HepG2 (cell line): ENCODE measurements at regions not wholly inside any gene's neighbourhood (a gene's known extent, or its start where the extent isn't known, plus 50 kb on each side); places are given as distances from the start of the nearest gene placed in this dataset.

ENCODE experiments used
- ATAC-seq: fragments of 200-7000 bp; cut with Tn5 transposase; 3 replicates; pipeline ENCODE4 v1.9.1; 2020; ENCODE audit warnings: mild to moderate bottlenecking, moderate library complexity
- BruUV-seq: library from RNA; stranded (reverse); fragments of 400-500 nt; replicated peaks from 2 replicates; lab custom pipeline; 2021; lab: Mats Ljungman, UMichigan
- CTCF ChIA-PET: fragments of 300-600 bp; formaldehyde crosslinking; extraction: SDS; loops from one replicate; lab custom pipeline; 2021; ENCODE audit warnings: low total read pairs, inconsistent platforms, low intra/inter-chr PET ratio; lab: Yijun Ruan, JAX
- POLR2A ChIA-PET: fragments of 350-600 bp; sonication (Branson Sonifier 250); formaldehyde crosslinking; loops from one replicate; lab custom pipeline; 2020; ENCODE audit warnings: antibody characterized with exemption, inconsistent platforms; lab: Yijun Ruan, JAX
- DNase-seq: peaks from one replicate; pipeline ENCODE4 v3.0.0-alpha.2; 2015; ENCODE audit warnings: low spot score
- FAIRE-seq: peaks from 3 replicates; lab custom pipeline; 2011; peaks lifted over from hg19 to GRCh38; lab: Jason Lieb, UNC
- H2AFZ ChIP-seq: one replicate; pipeline ENCODE4 v1.6.1; 2011; ENCODE audit warnings: low read length, inconsistent platforms
- H3K27ac ChIP-seq: fragments of 300-600 bp; 3 replicates; pipeline ENCODE4 v1.8.0; 2011; ENCODE audit warnings: mixed run types, mild to moderate bottlenecking, mixed read lengths, low read length, inconsistent platforms; ENCODE audit not compliant: insufficient read depth; ENCODE audit errors: extremely low read length
- H3K27me3 ChIP-seq, 2 experiments: fragments of 200-600 bp in 1 of 2; 2 replicates in 1 of 2; 3 replicates in 1 of 2; pipeline versions ENCODE4 v1.6.0 to v1.8.0; 2011; ENCODE audit warnings: low read length in 2 of 2, mild to moderate bottlenecking in 2 of 2, moderate library complexity in 2 of 2, inconsistent platforms in 1 of 2; ENCODE audit not compliant: insufficient read depth in 2 of 2, control insufficient read depth in 1 of 2
- H3K36me3 ChIP-seq, 2 experiments: fragments of 200-600 bp in 1 of 2; replicated peaks in 1 of 2; 2 replicates in 1 of 2; 3 replicates in 1 of 2; pipeline versions ENCODE4 v1.5.1 to v1.8.0; 2011; ENCODE audit warnings: low read length in 2 of 2, inconsistent platforms in 1 of 2; ENCODE audit not compliant: insufficient read depth in 2 of 2, control insufficient read depth in 1 of 2
- H3K4me1 ChIP-seq: 2 replicates; pipeline ENCODE4 v1.5.1; 2012; ENCODE audit warnings: low read length, inconsistent platforms; ENCODE audit not compliant: insufficient read depth
- H3K4me2 ChIP-seq: 2 replicates; pipeline ENCODE4 v1.6.0; 2011; ENCODE audit warnings: low read depth, low read length, inconsistent platforms
- H3K4me3 ChIP-seq, 3 experiments: fragments of 200-600 bp in 1 of 3; sonication (generic), shearing (Covaris generic) in 1 of 3; replicated peaks in 1 of 3; 2 replicates each; pipeline ENCODE4 v1.5.1; 2011 to 2016; ENCODE audit warnings: low read length in 3 of 3, inconsistent platforms in 2 of 3, low read depth in 2 of 3, mild to moderate bottlenecking in 2 of 3, control low read depth in 1 of 3, mixed read lengths in 1 of 3; ENCODE audit not compliant: insufficient read depth in 1 of 3
- H3K79me2 ChIP-seq: one replicate; pipeline ENCODE4 v1.6.1; 2011; ENCODE audit warnings: low read length, inconsistent platforms; ENCODE audit not compliant: insufficient read depth
- H3K9ac ChIP-seq: 2 replicates; pipeline ENCODE4 v1.6.0; 2011; ENCODE audit warnings: mild to moderate bottlenecking, low read depth, low read length, inconsistent platforms; ENCODE audit not compliant: insufficient read depth
- H3K9me3 ChIP-seq: 2 replicates; pipeline ENCODE4 v1.5.1; 2012; ENCODE audit warnings: mild to moderate bottlenecking, low read length
- H4K20me1 ChIP-seq: 2 replicates; pipeline ENCODE4 v1.6.0; 2011; ENCODE audit warnings: inconsistent platforms, mild to moderate bottlenecking, low read length, moderate library complexity; ENCODE audit not compliant: insufficient read depth
- MBNL3 ChIP-seq: fragments of 250-450 bp; sonication (Bioruptor Pico); conservative IDR thresholded peaks from 2 replicates; pipeline ENCODE4 v1.8.0; 2022; ENCODE audit warnings: mild to moderate bottlenecking, inconsistent platforms
- MNT ChIP-seq: fragments of 450-650 bp; IDR thresholded peaks from 2 replicates; pipeline ENCODE4 v1.6.1; 2016
- TEAD2 ChIP-seq: sonication (generic); formaldehyde crosslinking; IDR thresholded peaks from 2 replicates; pipeline ENCODE4 v1.9.0; 2021; ENCODE audit warnings: missing genetic modification reagents
- TMF1 ChIP-seq: sonication (generic); formaldehyde crosslinking; IDR thresholded peaks from 2 replicates; pipeline ENCODE4 v1.8.1; 2022; ENCODE audit warnings: low read depth, missing genetic modification reagents
- ZC3H4 ChIP-seq: sonication (generic); formaldehyde crosslinking; IDR thresholded peaks from 2 replicates; pipeline ENCODE4 v1.4.0; 2020; ENCODE audit warnings: missing genetic modification reagents, borderline replicate concordance
- ZNF282 ChIP-seq: fragments of 450-650 bp; IDR thresholded peaks from 2 replicates; pipeline ENCODE4 v1.6.1; 2018; ENCODE audit not compliant: partially characterized antibody
- ZNF687 ChIP-seq: sonication (generic); formaldehyde crosslinking; IDR thresholded peaks from 2 replicates; pipeline ENCODE4 v1.5.1; 2020; ENCODE audit warnings: mild to moderate bottlenecking, missing genetic modification reagents, moderate library complexity
- WGBS: methylation state at CpG from one replicate; pipeline ENCODE4 v1.1.6; 2017; ENCODE audit warnings: low lambda C conversion rate; 5-methylcytosine and 5-hydroxymethylcytosine counted together
- in situ Hi-C: cut with HindIII; loops from 2 replicates; pipeline ENCODE4 v1.10.0; 2017; ENCODE audit warnings: low pct_unique_long_range_greater_than_20kb; ENCODE audit not compliant: extremely low pct_ligation_motif_present
- intact Hi-C: fragments of 100-400 bp; cut with micrococcal nuclease; formaldehyde crosslinking; loops from one replicate; pipeline ENCODE4 v1.10.0; 2022; ENCODE audit not compliant: unreplicated experiment

- H2AFZ ChIP-seq, result no peak overlapping the region
Observed at GRCh38 chr10:21214329-21214728, 311.2 kb downstream of the SKIDA1 start.

GRCh38 chr10:21213381-21213780 lies 312.1 kb downstream of the SKIDA1 start:
- DNase-seq (no peak), ATAC-seq (no peak), FAIRE-seq (no peak)
- intact Hi-C loops, result no loop called here
- Histone ChIP-seq H3K27me3 (0 out of 5 replicates have a peak, but pooled peaks cover 0 to 2% of the 10 kb centered on the region in 2 experiments), H3K9me3 (peaks cover 4% of the 10 kb centered on the region), H2AFZ (no peak overlapping the region), H3K9ac (no peak overlapping the region), H3K79me2 (no peaks in the 10 kb centered on the region), H3K27ac (no peak overlapping the region), H3K4me2 (no peak overlapping the region), H3K4me1 (no peaks in the 10 kb centered on the region), H4K20me1 (no peaks in the 10 kb centered on the region), H3K36me3 (no peaks in the 10 kb centered on the region), H3K4me3 (no peak overlapping the region)
- BruUV-seq, result no TSS peak
- in situ Hi-C loops, result no loop called here
- ChIA-PET POLR2A (no interaction called here), CTCF (no interaction called here)
- WGBS, result 55% methylated on average over 6 of the region's 6 CpGs
- TF ChIP-seq TMF1 (CRISPR knock-in tag) (no peak), MBNL3 (CRISPR knock-in tag) (no peak), ZC3H4 (CRISPR knock-in tag) (no peak), TEAD2 (CRISPR knock-in tag) (no peak), ZNF687 (CRISPR knock-in tag) (no peak)

More at GRCh38 chr10:21214329-21214728, 311.2 kb downstream of the SKIDA1 start:
- no peaks in the 10 kb centered on the region for H3K4me1 ChIP-seq
- H3K27me3 ChIP-seq, result 0 out of 5 replicates have a peak, but pooled peaks cover 0 to 6% of the 10 kb centered on the region in 2 experiments
- no peaks in the 10 kb centered on the region for H3K9me3 ChIP-seq
- no peak overlapping the region for H3K4me3 ChIP-seq
- intact Hi-C loops, result no loop called here
- H3K79me2 ChIP-seq, result no peaks in the 10 kb centered on the region
- 67% methylated on average over 3 of the region's 3 CpGs for WGBS
- ATAC-seq (no peak), DNase-seq (no peak), FAIRE-seq (no peak)
- H3K27ac ChIP-seq, result no peak overlapping the region
- H3K36me3 ChIP-seq, result no peaks in the 10 kb centered on the region
- in situ Hi-C loops, result no loop called here
- CTCF ChIA-PET, result no interaction called here
- H3K4me2 ChIP-seq, result no peak overlapping the region
- no peak overlapping the region for H3K9ac ChIP-seq
- POLR2A ChIA-PET, result no interaction called here
- no peaks in the 10 kb centered on the region for H4K20me1 ChIP-seq
- TF ChIP-seq ZNF282, result no peak
- TF ChIP-seq MNT, result peak; percentile 99
- BruUV-seq, result no TSS peak
